Keratinocyte (primary cell): ENCODE measurements at regions not wholly inside any gene's neighbourhood (a gene's known extent, or its start where the extent isn't known, plus 50 kb on each side); places are given as distances from the start of the nearest gene placed in this dataset.

ENCODE experiments used
- EZH2 ChIP-seq: IDR thresholded peaks from one replicate; pipeline ENCODE4 v1.6.1; 2012; ENCODE audit warnings: inconsistent platforms, mild to moderate bottlenecking, low read length, moderate library complexity
- TF ChIP-seq, protein P1 (sequence below), 3 experiments: IDR thresholded peaks in 1 of 3; conservative IDR thresholded peaks in 1 of 3; optimal IDR thresholded peaks in 1 of 3; 2 replicates in 2 of 3; 3 replicates in 1 of 3; pipeline versions ENCODE3 to v1.5.1; 2011; ENCODE audit warnings: low read length in 3 of 3, mild to moderate bottlenecking in 3 of 3, moderate library complexity in 2 of 3, control low read depth in 1 of 3, inconsistent platforms in 1 of 3; ENCODE audit not compliant: insufficient read depth in 2 of 3; ENCODE audit errors: extremely low read depth in 1 of 3

DNA sequence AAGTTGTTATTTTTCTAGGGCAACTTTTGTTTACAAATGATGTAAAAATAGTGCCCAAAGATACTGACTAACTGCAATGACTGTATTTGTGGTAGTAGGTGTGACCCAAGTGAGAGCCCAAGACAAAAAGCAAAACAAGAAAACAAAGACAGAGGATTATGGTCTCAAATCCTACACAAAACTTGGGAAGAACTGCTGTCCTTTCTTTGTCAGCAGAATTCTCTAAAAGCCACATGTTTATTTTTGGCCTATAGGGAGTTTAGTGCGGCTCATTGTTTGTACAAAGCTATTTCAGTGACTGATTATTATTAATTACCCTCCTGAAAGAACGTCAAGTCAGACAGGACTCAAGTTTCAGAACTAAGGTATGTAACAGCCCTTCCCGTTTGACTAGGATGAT, 509.2 kb upstream of the SLC35B3 start:
- TF ChIP-seq EZH2: no peak
- TF ChIP-seq, protein P1, sequence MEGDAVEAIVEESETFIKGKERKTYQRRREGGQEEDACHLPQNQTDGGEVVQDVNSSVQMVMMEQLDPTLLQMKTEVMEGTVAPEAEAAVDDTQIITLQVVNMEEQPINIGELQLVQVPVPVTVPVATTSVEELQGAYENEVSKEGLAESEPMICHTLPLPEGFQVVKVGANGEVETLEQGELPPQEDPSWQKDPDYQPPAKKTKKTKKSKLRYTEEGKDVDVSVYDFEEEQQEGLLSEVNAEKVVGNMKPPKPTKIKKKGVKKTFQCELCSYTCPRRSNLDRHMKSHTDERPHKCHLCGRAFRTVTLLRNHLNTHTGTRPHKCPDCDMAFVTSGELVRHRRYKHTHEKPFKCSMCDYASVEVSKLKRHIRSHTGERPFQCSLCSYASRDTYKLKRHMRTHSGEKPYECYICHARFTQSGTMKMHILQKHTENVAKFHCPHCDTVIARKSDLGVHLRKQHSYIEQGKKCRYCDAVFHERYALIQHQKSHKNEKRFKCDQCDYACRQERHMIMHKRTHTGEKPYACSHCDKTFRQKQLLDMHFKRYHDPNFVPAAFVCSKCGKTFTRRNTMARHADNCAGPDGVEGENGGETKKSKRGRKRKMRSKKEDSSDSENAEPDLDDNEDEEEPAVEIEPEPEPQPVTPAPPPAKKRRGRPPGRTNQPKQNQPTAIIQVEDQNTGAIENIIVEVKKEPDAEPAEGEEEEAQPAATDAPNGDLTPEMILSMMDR (optimal IDR thresholded peaks at IDR 0.05 in 1 of 3, IDR thresholded peaks at IDR 0.05 in 1 of 3, conservative IDR thresholded peaks at IDR 0.05 in 1 of 3; ENCODE audit: extremely low read depth in 1 of 3, insufficient read depth in 2 of 3, low read length in 3 of 3): no peak
